HEK293T (cell line): ENCODE measurements at regions not wholly inside any gene's neighbourhood (a gene's known extent, or its start where the extent isn't known, plus 50 kb on each side); places are given as distances from the start of the nearest gene placed in this dataset.

ENCODE experiments used
- ARNT ChIP-seq: fragments of 450-650 bp; IDR thresholded peaks from 2 replicates; pipeline ENCODE4 v1.6.1; 2017; ENCODE audit warnings: mild to moderate bottlenecking
- BHLHE40 ChIP-seq: fragments of 450-650 bp; IDR thresholded peaks from 2 replicates; pipeline ENCODE4 v1.6.1; 2016; ENCODE audit warnings: mild to moderate bottlenecking, moderate library complexity, borderline replicate concordance
- SP1 ChIP-seq: fragments of 450-650 bp; IDR thresholded peaks from 2 replicates; pipeline ENCODE4 v1.6.1; 2017
- SUZ12 ChIP-seq: fragments of 450-650 bp; IDR thresholded peaks from 2 replicates; pipeline ENCODE4 v1.6.1; 2016; ENCODE audit warnings: mild to moderate bottlenecking

DNA sequence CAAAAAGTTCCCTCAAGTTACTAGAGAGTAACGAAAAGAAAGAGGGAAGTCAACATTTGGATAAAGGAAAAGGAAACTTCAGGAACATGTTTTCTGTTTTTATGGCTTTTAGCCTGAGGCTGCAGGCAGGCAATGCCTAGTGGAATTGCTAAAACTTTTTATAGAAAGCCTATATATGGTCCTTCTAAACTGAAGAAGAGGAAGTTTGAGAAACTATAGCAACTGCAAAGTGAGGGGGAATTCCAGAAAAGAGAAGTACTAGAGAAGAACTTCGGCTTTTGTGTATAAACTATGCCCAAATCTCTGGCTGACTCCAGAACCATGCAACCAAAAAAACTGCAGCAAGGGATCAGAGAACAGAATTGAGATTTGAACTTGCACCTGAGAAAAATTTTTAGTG is 74.3 kb upstream of the ARHGAP42 start:
- TF ChIP-seq BHLHE40 (no peak), ARNT (no peak), SP1 (no peak), SUZ12 (no peak)
